Adrenal gland (tissue), 5 donors: ENCODE measurements at regions not wholly inside any gene's neighbourhood (a gene's known extent, or its start where the extent isn't known, plus 50 kb on each side); places are given as distances from the start of the nearest gene placed in this dataset.

Experiments used
- CTCF ChIP-seq, 6 experiments: fragments of 450-650 bp in 4 of 6; fragments of 200-600 bp in 2 of 6; sonication (generic) in 1 of 6; IDR thresholded peaks; 1 replicate in 5 of 6; 2 replicates in 1 of 6; pipeline versions ENCODE4 v1.5.1 to v1.8.0; 2016 to 2021; ENCODE audit warnings: antibody characterized with exemption in 6 of 6, mild to moderate bottlenecking in 2 of 6, moderate library complexity in 1 of 6
- POLR2A ChIP-seq, 2 donors: fragments of 450-650 bp; IDR thresholded peaks; one replicate each; pipeline ENCODE4 v1.6.1; 2017; ENCODE audit warnings: antibody characterized with exemption in 2 of 2, mild to moderate bottlenecking in 2 of 2, moderate library complexity in 1 of 2
- donor health status: DM: no; HTN: no; CAD: no.

- no peak for TF ChIP-seq POLR2A (IDR thresholded peaks at IDR 0.05)
- TF ChIP-seq CTCF (IDR thresholded peaks at IDR 0.05) = no peak
Observed at GRCh38 chr4:180784940-180785339, 1458.3 kb upstream of the TENM3 start.
